Trophoblast cell (in vitro differentiated cells and primary cell): ENCODE measurements at regions not wholly inside any gene's neighbourhood (a gene's known extent, or its start where the extent isn't known, plus 50 kb on each side); places are given as distances from the start of the nearest gene placed in this dataset.

Experiments used
- DNase-seq, 2 donors: peaks; one replicate each; pipeline ENCODE4 v3.0.0-alpha.2; 2016
- H2AFZ ChIP-seq: 2 replicates; pipeline ENCODE4 v1.6.1; 2013; ENCODE audit warnings: low read length, moderate library complexity, mild to moderate bottlenecking; ENCODE audit not compliant: insufficient read depth, poor library complexity
- H2AK5ac ChIP-seq: 2 replicates; pipeline ENCODE4 v1.6.1; 2013; ENCODE audit warnings: mild to moderate bottlenecking, low read length
- H2BK120ac ChIP-seq: 2 replicates; pipeline ENCODE4 v1.6.1; 2013; ENCODE audit warnings: low read length, mild to moderate bottlenecking, moderate library complexity; ENCODE audit not compliant: insufficient read depth, poor library complexity
- H2BK12ac ChIP-seq: 2 replicates; pipeline ENCODE4 v1.6.1; 2013; ENCODE audit warnings: mild to moderate bottlenecking, low read length, moderate library complexity
- H2BK5ac ChIP-seq: 2 replicates; pipeline ENCODE4 v1.6.1; 2013; ENCODE audit warnings: low read length, low read depth, moderate library complexity, mild to moderate bottlenecking; ENCODE audit not compliant: poor library complexity
- H3K14ac ChIP-seq: 2 replicates; pipeline ENCODE4 v1.6.1; 2013; ENCODE audit warnings: mild to moderate bottlenecking, low read length
- H3K18ac ChIP-seq: 2 replicates; pipeline ENCODE4 v1.6.1; 2013; ENCODE audit warnings: mild to moderate bottlenecking, low read length
- H3K23ac ChIP-seq: 2 replicates; pipeline ENCODE4 v1.6.1; 2013; ENCODE audit warnings: low read length
- H3K27ac ChIP-seq: 2 replicates; pipeline ENCODE4 v1.5.1; 2013; ENCODE audit warnings: low read depth, mild to moderate bottlenecking, inconsistent platforms, low read length, moderate library complexity
- H3K27me3 ChIP-seq: 2 replicates; pipeline ENCODE4 v1.6.1; 2013; ENCODE audit warnings: inconsistent platforms, mild to moderate bottlenecking, low read length, moderate library complexity; ENCODE audit not compliant: insufficient read depth
- H3K36me3 ChIP-seq, 2 experiments: 1 replicate in 1 of 2; 2 replicates in 1 of 2; pipeline ENCODE4 v1.6.1; 2013; ENCODE audit warnings: low read length in 2 of 2, mild to moderate bottlenecking in 2 of 2, moderate library complexity in 1 of 2; ENCODE audit not compliant: insufficient read depth in 2 of 2, control insufficient read depth in 1 of 2
- H3K4ac ChIP-seq: 2 replicates; pipeline ENCODE4 v1.6.1; 2013; ENCODE audit warnings: low read depth, mild to moderate bottlenecking, low read length, moderate library complexity
- H3K4me1 ChIP-seq, 2 experiments: 1 replicate in 1 of 2; 2 replicates in 1 of 2; pipeline ENCODE4 v1.6.1; 2013; ENCODE audit warnings: low read length in 2 of 2, mild to moderate bottlenecking in 2 of 2, moderate library complexity in 1 of 2; ENCODE audit not compliant: insufficient read depth in 2 of 2, control insufficient read depth in 1 of 2
- H3K4me2 ChIP-seq: 2 replicates; pipeline ENCODE4 v1.6.1; 2013; ENCODE audit warnings: inconsistent platforms, mild to moderate bottlenecking, low read length, moderate library complexity
- H3K4me3 ChIP-seq: 2 replicates; pipeline ENCODE4 v1.5.1; 2013; ENCODE audit warnings: mild to moderate bottlenecking, low read depth, low read length, inconsistent platforms
- H3K79me1 ChIP-seq: one replicate; pipeline ENCODE4 v1.6.1; 2013; ENCODE audit warnings: low read length
- H3K79me2 ChIP-seq: 2 replicates; pipeline ENCODE4 v1.6.1; 2013; ENCODE audit warnings: low read length, mild to moderate bottlenecking; ENCODE audit not compliant: control insufficient read depth, insufficient read depth, poor library complexity
- H3K9ac ChIP-seq: 2 replicates; pipeline ENCODE4 v1.6.1; 2013; ENCODE audit warnings: mild to moderate bottlenecking, low read length
- H3K9me3 ChIP-seq: 2 replicates; pipeline ENCODE4 v1.6.1; 2013; ENCODE audit warnings: low read depth, mild to moderate bottlenecking, control low read depth, inconsistent platforms, low read length; ENCODE audit not compliant: insufficient read depth
- H4K12ac ChIP-seq: 2 replicates; pipeline ENCODE4 v1.6.1; 2013; ENCODE audit warnings: low read depth, mild to moderate bottlenecking, low read length, moderate library complexity
- H4K8ac ChIP-seq: 2 replicates; pipeline ENCODE4 v1.6.1; 2013; ENCODE audit warnings: low read depth, mild to moderate bottlenecking, low read length, moderate library complexity
- H4K91ac ChIP-seq: one replicate; pipeline ENCODE4 v1.6.1; 2013; ENCODE audit warnings: low read depth, mild to moderate bottlenecking, low read length, moderate library complexity
- WGBS: extraction: QIAGEN DNeasy Blood & Tissue Kit; methylation state at CpG from one replicate; pipeline ENCODE4 v1.1.7; 2013; ENCODE audit warnings: missing lambda C conversion rate; ENCODE audit not compliant: insufficient read length, insufficient coverage; ENCODE audit errors: extremely low coverage; 5-methylcytosine and 5-hydroxymethylcytosine counted together

DNA sequence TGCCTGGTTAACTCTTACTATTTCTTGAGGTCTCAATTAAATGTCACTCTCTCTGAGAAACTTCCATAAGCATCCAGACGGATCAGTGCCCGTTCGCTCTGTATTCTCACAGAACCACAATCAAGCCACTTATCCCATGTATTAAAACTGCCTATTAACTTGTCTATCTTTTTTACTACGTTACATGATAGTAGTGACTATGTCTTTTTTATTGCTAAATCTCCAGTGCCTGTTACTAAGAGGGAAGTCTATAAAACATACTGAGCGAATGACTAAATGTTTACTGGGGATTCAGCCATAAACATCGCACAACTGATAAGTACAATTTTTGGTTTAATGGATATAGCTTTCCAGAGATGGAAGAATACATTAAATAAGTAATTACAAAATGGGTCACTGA is 399.9 kb downstream of the NXPH1 start:
- Histone ChIP-seq H2AK5ac (no peak overlapping the region), H3K36me3 (no peaks in the 10 kb centered on the region), H3K27ac (no peak overlapping the region), H2BK120ac (no peak overlapping the region), H4K12ac (no peak overlapping the region), H3K4me2 (no peak overlapping the region), H2BK5ac (no peak overlapping the region), H3K4me1 (no peaks in the 10 kb centered on the region), H3K4me3 (no peak overlapping the region), H2BK12ac (no peak overlapping the region), H4K8ac (no peak overlapping the region), H3K23ac (no peak overlapping the region), H3K79me1 (no peaks in the 10 kb centered on the region), H3K79me2 (no peaks in the 10 kb centered on the region), H2AFZ (no peak overlapping the region), H3K14ac (no peak overlapping the region), H3K4ac (no peak overlapping the region), H3K18ac (no peak overlapping the region), H3K27me3 (no peaks in the 10 kb centered on the region), H3K9me3 (no peaks in the 10 kb centered on the region), H4K91ac (no peak overlapping the region), H3K9ac (no peak overlapping the region)
- DNase-seq = no peak
- no CpG with 5 or more reads among the region's 6 CpGs for WGBS

DNA sequence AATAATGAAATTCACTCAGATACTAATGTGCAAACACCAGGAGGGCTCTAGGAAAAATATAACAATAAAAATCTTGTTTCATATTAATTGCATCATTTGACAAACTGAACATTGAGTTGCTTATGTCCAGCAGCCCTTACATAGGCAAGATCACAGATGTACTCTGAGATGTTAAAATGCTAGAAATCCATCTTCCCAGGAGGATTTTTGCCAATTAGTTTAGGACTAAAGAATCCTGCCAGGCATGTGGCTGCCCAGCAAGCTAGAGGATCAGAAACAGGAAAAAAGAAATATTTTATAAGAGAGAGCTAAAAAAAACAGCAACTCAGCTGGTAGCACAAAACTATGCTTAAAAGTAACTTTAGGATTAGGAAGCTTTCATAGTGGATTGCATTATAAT is 407.8 kb downstream of the NXPH1 start:
- Histone ChIP-seq H3K4me1 (no peaks in the 10 kb centered on the region), H3K18ac (no peak overlapping the region), H4K91ac (no peak overlapping the region), H3K79me2 (no peaks in the 10 kb centered on the region), H2BK5ac (no peak overlapping the region), H3K4ac (no peak overlapping the region), H3K4me2 (no peak overlapping the region), H3K27ac (no peak overlapping the region), H2BK12ac (no peak overlapping the region), H3K9me3 (no peaks in the 10 kb centered on the region), H4K12ac (no peak overlapping the region), H4K8ac (no peak overlapping the region), H3K4me3 (no peak overlapping the region), H2BK120ac (no peak overlapping the region), H3K79me1 (no peaks in the 10 kb centered on the region), H2AK5ac (no peak overlapping the region), H3K23ac (no peak overlapping the region), H3K27me3 (no peaks in the 10 kb centered on the region), H3K14ac (no peak overlapping the region), H2AFZ (no peak overlapping the region), H3K9ac (no peak overlapping the region), H3K36me3 (no peaks in the 10 kb centered on the region)
- no peak for DNase-seq

GRCh38 chr7:8871716-8872115 is 438.3 kb downstream of the NXPH1 start:
- no peak overlapping the region for H3K4me3 ChIP-seq
- H3K27me3 ChIP-seq = no peaks in the 10 kb centered on the region
- no peak overlapping the region for H4K91ac ChIP-seq
- H2BK12ac ChIP-seq = no peak overlapping the region
- no peak for DNase-seq
- H4K12ac ChIP-seq = no peak overlapping the region
- no peaks in the 10 kb centered on the region for H3K79me2 ChIP-seq
- no peak overlapping the region for H3K9ac ChIP-seq
- no peak overlapping the region for H2BK5ac ChIP-seq
- no peaks in the 10 kb centered on the region for H3K36me3 ChIP-seq
- no peak overlapping the region for H3K27ac ChIP-seq
- H3K18ac ChIP-seq = no peak overlapping the region
- H3K9me3 ChIP-seq = no peaks in the 10 kb centered on the region
- no peak overlapping the region for H3K4me2 ChIP-seq
- no peak overlapping the region for H3K14ac ChIP-seq
- no peak overlapping the region for H2AFZ ChIP-seq
- no peaks in the 10 kb centered on the region for H3K4me1 ChIP-seq
- H3K23ac ChIP-seq = no peak overlapping the region
- WGBS = no CpG with 5 or more reads among the region's 2 CpGs
- H3K4ac ChIP-seq = no peak overlapping the region
- H2AK5ac ChIP-seq = no peak overlapping the region
- H3K79me1 ChIP-seq = no peaks in the 10 kb centered on the region
- no peak overlapping the region for H2BK120ac ChIP-seq
- no peak overlapping the region for H4K8ac ChIP-seq

GRCh38 chr7:8881916-8882315 is 448.5 kb downstream of the NXPH1 start:
- no peak overlapping the region for H2BK12ac ChIP-seq

More at GRCh38 chr7:8881916-8882315, 448.5 kb downstream of the NXPH1 start:
- H3K9me3 ChIP-seq = no peaks in the 10 kb centered on the region
- H4K8ac ChIP-seq = no peak overlapping the region
- no CpG with 5 or more reads among the region's 2 CpGs for WGBS
- H3K79me2 ChIP-seq = no peaks in the 10 kb centered on the region
- H2AFZ ChIP-seq = no peak overlapping the region
- H3K27ac ChIP-seq = no peak overlapping the region
- H4K91ac ChIP-seq = no peak overlapping the region
- no peaks in the 10 kb centered on the region for H3K79me1 ChIP-seq
- H4K12ac ChIP-seq = no peak overlapping the region
- no peaks in the 10 kb centered on the region for H3K36me3 ChIP-seq
- H3K27me3 ChIP-seq = no peaks in the 10 kb centered on the region
- no peak overlapping the region for H2AK5ac ChIP-seq
- no peak overlapping the region for H3K4me2 ChIP-seq
- no peak overlapping the region for H3K4me3 ChIP-seq
- H2BK5ac ChIP-seq = no peak overlapping the region
- DNase-seq = no peak
- no peak overlapping the region for H3K23ac ChIP-seq
- no peak overlapping the region for H3K4ac ChIP-seq
- H2BK120ac ChIP-seq = no peak overlapping the region
- H3K18ac ChIP-seq = no peak overlapping the region
- H3K14ac ChIP-seq = no peak overlapping the region
- H3K9ac ChIP-seq = no peak overlapping the region
- H3K4me1 ChIP-seq = no peaks in the 10 kb centered on the region
